ENCODE measurements at regions not wholly inside any gene's neighbourhood (a gene's known extent, or its start where the extent isn't known, plus 50 kb on each side); places are given as distances from the start of the nearest gene placed in this dataset.
A peak's percentile ranks its signal among the peaks of the same experiment; 100 is the strongest.

- no peak for ATAC-seq
- Histone ChIP-seq H3K79me2 (ENCODE audit: control insufficient read depth, insufficient read depth, low read length) (no peaks in the 10 kb centered on the region), H3K4me2 (ENCODE audit: insufficient read depth, low read length) (no peak overlapping the region), H4K20me1 (replicated peaks; ENCODE audit: control insufficient read depth, insufficient read depth, low read length) (no peaks in the 10 kb centered on the region), H3K9me1 (ENCODE audit: control insufficient read depth, insufficient read depth, low read length) (no peaks in the 10 kb centered on the region), H3K9ac (ENCODE audit: insufficient read depth in 1 of 2, low read depth in 2 of 2, low read length in 2 of 2) (no peak overlapping the region), H3K27me3 (ENCODE audit: control insufficient read depth in 2 of 2, insufficient read depth in 2 of 2, low read length in 2 of 2) (peaks cover 2 to 11% of the 10 kb centered on the region in 2 experiments; a peak in 4 of 5 replicates), H3K9me3 (replicated peaks; ENCODE audit: control insufficient read depth, insufficient read depth, low read depth, low read length) (no peaks in the 10 kb centered on the region), H3K4me3 (no peak overlapping the region), H3K4me1 (replicated peaks in 1 of 2; ENCODE audit: control insufficient read depth in 2 of 2, insufficient read depth in 2 of 2, low read length in 2 of 2) (no peaks in the 10 kb centered on the region), H2AFZ (ENCODE audit: low read depth, low read length) (no peak overlapping the region), H3K27ac (ENCODE audit: extremely low read depth, low read depth, low read length) (no peak overlapping the region), H3K36me3 (ENCODE audit: control insufficient read depth, insufficient read depth, low read length) (no peaks in the 10 kb centered on the region)
- ChIA-PET CTCF (ENCODE audit: low intra/inter-chr PET ratio) (interaction anchor here (0.7 kb wide), 1 partner anchor 321 kb away, joined by 4 read pairs; no protein-coding TSS in a partner anchor), POLR2A (no interaction called here)
- 0% methylated on average over 6 of the region's 6 CpGs for WGBS (ENCODE audit: insufficient coverage, low coverage, missing lambda C conversion rate)
- no peak for FAIRE-seq
- no TSS peak for BruUV-seq (replicated peaks)
- intact Hi-C loops (cut with micrococcal nuclease), result no loop called here
- in situ Hi-C loops (cut with MboI), result no loop called here
- TF ChIP-seq TSC22D4 (tag; IDR thresholded peaks at IDR 0.05) (0 out of 2 replicates have a peak, but pooled peaks have one; percentile 46), ZNF134 (CRISPR knock-in tag; conservative IDR thresholded peaks at IDR 0.05) (no peak)
- DNase-seq (ENCODE audit: extremely low read depth in 1 of 4, low spot score in 3 of 4), result no peak
Measured at GRCh38 chr12:115177899-115178298, 493.9 kb upstream of the TBX3 start.

- no TSS peak for BruUV-seq (replicated peaks)
- Histone ChIP-seq H3K4me3 (no peak overlapping the region), H3K4me1 (replicated peaks in 1 of 2; ENCODE audit: control insufficient read depth in 2 of 2, insufficient read depth in 2 of 2, low read length in 2 of 2) (no peaks in the 10 kb centered on the region), H3K36me3 (ENCODE audit: control insufficient read depth, insufficient read depth, low read length) (no peaks in the 10 kb centered on the region), H3K9me1 (ENCODE audit: control insufficient read depth, insufficient read depth, low read length) (no peaks in the 10 kb centered on the region), H3K27ac (ENCODE audit: extremely low read depth, low read depth, low read length) (no peak overlapping the region), H4K20me1 (replicated peaks; ENCODE audit: control insufficient read depth, insufficient read depth, low read length) (no peaks in the 10 kb centered on the region), H3K9ac (ENCODE audit: insufficient read depth in 1 of 2, low read depth in 2 of 2, low read length in 2 of 2) (no peak overlapping the region), H3K4me2 (ENCODE audit: insufficient read depth, low read length) (no peak overlapping the region), H2AFZ (ENCODE audit: low read depth, low read length) (no peak overlapping the region), H3K9me3 (replicated peaks; ENCODE audit: control insufficient read depth, insufficient read depth, low read depth, low read length) (no peaks in the 10 kb centered on the region), H3K79me2 (ENCODE audit: control insufficient read depth, insufficient read depth, low read length) (no peaks in the 10 kb centered on the region), H3K27me3 (ENCODE audit: control insufficient read depth in 2 of 2, insufficient read depth in 2 of 2, low read length in 2 of 2) (peaks cover 2 to 7% of the 10 kb centered on the region in 2 experiments; a peak in 3 of 5 replicates)
- TF ChIP-seq ARID2 (IDR thresholded peaks at IDR 0.05) (no peak), KHSRP (IDR thresholded peaks at IDR 0.05) (no peak), ZBTB17 (CRISPR knock-in tag; IDR thresholded peaks at IDR 0.05) (peak; percentile 92), XRCC5 (IDR thresholded peaks at IDR 0.05; ENCODE audit: low read depth, low read length) (no peak), ZSCAN32 (CRISPR knock-in tag; IDR thresholded peaks at IDR 0.05) (no peak)
- no peak for DNase-seq (ENCODE audit: extremely low read depth in 1 of 4, low spot score in 3 of 4)
- in situ Hi-C loops (cut with MboI) (no loop called here), intact Hi-C loops (cut with micrococcal nuclease) (no loop called here)
- CTCF ChIA-PET (ENCODE audit: low intra/inter-chr PET ratio), result no interaction called here
- FAIRE-seq, result no peak
- ATAC-seq, result no peak
- 0% methylated on average over 3 of the region's 3 CpGs for WGBS (ENCODE audit: insufficient coverage, low coverage, missing lambda C conversion rate)
- POLR2A ChIA-PET, result interaction anchor here (0.9 kb wide), 1 partner anchor 8 kb away, joined by 3 read pairs; no protein-coding TSS in a partner anchor
Measured at GRCh38 chr12:115176741-115177400, 492.9 kb upstream of the TBX3 start.

Data from K562 (cell line).